ENCODE measurements at regions not wholly inside any gene's neighbourhood (a gene's known extent, or its start where the extent isn't known, plus 50 kb on each side); places are given as distances from the start of the nearest gene placed in this dataset.

- DNase-seq = no peak
Measured at GRCh38 chr1:244197851-244198375, 146.8 kb downstream of the ZBTB18 start.

- DNase-seq = no peak
Measured at GRCh38 chr1:244199902-244200301, 148.8 kb downstream of the ZBTB18 start.

DNA sequence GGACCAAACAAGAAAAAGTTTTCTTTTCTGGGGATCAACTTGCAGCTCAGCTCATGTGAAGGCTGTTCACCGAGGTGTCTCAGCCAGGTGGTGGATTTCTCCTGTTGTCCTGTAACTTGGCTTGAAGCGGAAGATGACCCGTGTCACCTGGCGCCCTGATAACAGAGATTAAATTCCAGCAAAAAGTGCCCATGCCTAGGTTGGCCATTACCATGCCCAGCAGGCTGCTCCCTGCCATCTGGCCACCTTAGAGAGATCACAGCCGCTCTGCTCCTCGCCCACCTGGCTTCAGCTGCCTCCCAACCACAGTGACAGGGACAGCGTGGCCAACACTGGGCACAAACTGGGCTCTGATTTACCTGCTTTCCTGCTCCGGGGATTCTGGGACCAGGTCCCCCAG is 149.5 kb downstream of the ZBTB18 start:
- no peak for DNase-seq

DNA sequence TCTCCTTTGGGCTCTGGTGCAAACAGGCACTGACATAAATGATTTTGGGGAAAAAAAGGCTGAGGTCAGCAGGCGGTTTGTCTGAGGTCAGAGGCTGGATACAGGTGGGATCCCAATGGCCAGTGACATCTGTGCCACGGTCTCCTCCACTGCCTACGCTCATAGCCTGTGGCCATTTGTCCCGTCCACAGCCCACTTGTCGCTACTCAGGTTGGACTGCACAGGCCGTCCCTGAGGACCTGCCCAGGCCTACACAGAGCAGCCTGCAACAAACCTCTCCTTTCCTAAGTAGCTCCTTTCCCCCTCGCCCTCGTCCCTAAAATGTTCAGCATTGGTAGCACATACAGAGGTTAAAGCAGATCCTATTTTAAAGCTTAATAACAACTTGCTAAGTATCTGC is 150.7 kb downstream of the ZBTB18 start:
- DNase-seq = no peak

GRCh38 chr1:244204004-244204403 is 152.9 kb downstream of the ZBTB18 start:
- no peak for DNase-seq

DNA sequence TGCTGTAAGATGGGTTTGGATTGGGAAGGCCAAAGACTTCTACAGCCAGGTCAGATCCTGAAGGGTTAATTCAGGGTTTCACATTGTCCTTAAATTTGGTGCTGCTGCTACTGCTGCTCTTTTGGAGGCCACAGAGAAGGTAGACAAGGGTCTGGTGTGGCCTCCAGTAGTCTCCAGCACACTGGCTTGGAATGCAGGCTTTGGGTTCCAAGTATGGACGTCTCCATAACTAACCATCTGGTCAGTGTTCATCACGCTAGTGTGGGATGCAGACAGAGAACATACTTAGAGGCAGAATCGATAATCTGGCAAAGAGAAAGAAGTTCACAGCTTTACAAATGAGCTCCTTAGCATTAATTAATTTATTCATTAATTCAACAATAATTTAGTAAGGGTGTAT is 154.1 kb downstream of the ZBTB18 start:
- no peak for DNase-seq

DNA sequence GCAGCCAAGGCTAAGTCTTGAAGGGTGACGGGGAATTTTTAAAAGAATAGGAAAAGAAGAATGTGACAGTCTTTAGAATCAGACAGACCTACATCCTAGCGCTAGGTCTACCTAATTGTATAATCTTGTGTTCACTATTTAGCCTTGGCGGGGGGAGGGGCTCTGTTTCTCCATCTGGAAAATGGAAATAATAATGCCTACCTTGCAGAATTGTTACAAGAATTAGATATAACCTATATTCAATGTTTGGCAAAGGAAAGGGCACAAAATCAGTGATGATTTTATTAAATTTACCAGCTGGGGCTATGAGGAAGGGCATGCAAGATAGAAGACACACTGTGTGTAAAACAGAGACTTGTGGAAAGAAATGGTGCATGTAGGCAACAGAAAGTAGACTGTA is 154.8 kb downstream of the ZBTB18 start:
- no peak for DNase-seq

GRCh38 chr1:244207042-244207934 is 156.2 kb downstream of the ZBTB18 start:
- DNase-seq = no peak

DNA sequence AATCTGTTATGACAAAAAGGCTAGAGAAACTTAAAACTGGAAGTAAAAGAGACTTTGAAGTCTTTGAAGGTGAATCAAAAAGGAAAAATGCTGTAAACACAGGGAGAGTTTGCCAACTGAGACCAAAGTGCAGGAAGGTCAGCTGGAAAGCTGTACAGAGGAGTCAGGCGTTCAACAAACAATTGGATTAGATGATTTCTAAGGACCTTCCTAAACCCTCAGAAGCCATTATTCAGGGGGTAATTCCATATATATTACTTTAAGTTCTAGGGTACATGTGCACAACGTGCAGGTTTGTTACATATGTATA is 156.8 kb downstream of the ZBTB18 start:
- no peak for DNase-seq

- DNase-seq = no peak
Measured at GRCh38 chr1:244209955-244210354, 158.9 kb downstream of the ZBTB18 start.

- DNase-seq = no peak
Measured at GRCh38 chr1:244210884-244211558, 159.9 kb downstream of the ZBTB18 start.

DNA sequence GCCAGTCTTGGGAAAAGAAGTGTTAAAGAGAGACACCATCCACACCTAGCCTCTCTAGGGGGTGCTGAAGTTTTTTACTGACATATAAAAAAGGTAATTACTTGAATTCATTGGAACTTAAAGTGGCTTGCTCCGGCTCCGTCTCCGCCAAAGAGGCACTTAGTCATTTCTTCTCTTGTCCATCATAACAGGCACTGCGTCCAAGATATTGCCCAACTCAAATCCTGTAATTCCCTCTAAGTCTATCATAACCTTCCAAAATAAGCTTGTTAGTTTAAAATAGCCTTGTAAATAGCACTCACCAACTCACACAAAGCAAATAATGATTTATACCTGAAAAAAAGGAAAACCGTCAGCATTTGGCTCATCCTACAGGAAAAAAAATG is 160.5 kb downstream of the ZBTB18 start:
- no peak for DNase-seq

DNA sequence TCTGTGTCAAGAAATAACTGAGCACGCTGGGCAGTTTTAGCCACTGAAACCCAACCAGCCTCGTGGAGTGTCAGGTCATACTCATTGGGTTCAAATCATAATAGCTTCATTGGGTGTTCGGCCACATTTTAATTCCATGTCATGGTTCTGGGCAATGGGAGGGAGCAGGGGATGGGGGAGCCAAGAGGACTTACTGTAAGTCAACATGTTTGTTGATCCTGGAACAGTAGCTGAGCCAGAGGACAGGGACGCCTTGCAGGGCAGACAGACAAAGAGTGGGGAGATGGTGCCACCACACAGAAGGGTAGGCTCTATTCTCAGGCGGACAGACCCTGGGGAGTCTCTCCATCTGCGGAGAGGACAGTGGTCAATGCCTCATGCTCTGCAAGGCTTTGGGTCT is 161.1 kb downstream of the ZBTB18 start:
- DNase-seq = no peak

GRCh38 chr1:244212797-244213475 is 161.9 kb downstream of the ZBTB18 start:
- no peak for DNase-seq

DNA sequence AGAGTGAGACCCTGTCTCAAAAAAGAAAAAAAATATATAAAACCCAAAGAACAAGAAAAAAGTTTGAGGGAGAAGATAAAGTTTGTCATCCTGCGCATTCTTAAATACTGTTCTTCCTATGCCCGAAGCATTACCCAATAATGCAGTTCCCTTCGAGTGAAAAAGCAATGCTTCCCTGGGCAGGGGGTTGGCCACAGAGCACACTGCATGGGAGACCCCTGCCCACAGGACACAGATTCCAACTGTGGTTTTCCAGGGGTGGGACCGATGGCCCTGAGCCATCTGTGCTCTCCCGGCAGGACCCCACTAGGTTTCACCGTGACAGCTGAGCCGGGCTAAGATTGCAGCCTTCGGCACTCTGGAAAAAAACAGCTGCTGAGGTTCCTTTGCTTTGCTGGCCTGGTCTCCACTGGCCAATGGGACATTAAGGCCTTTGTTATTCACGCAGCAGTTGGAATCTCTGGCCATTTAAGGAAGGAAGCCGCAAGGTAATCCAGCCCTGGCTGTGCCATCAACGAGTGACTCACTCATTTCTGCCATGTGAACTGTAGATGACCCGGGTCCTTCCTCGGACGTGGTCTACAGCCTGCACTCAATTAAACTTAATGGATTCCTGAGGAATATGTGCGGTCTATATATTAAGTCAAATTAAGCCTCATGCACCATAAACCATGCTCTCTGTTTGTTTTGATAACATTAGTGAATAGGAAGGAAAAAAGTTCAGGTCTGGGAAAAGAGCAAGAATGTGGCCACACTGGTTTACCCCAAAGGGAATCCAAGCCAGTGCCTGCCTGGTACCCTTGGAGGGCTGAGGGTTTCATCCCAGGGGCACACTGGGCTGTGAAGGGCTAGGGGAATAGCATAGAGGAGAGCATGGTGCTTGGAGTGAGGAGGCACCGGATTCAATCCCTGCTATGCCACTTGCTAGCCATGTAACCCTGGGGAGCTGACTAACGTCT is 163.2 kb downstream of the ZBTB18 start:
- no peak for DNase-seq

DNA sequence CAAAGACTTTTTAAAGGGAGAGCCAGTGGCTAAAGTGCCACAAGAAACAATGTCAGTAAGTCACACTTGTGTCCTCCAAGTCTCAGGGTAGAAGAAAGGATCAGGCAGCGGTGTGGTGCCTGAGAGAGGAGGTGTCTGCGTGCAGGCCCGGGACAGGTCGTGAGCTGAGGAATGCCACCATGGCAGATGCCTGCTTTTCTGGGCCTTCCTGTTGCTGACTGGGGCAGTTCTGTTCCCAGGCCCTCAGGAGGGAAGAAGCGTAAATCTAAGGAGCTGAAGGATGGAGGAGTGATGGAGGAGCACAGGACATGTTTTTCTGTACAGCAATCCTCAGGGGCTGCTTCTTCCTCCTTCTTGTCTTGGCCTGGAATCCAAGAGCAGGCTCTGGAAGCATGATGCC is 165.8 kb downstream of the ZBTB18 start:
- no peak for DNase-seq

- no peak for DNase-seq
Measured at GRCh38 chr1:244217711-244218110, 166.6 kb downstream of the ZBTB18 start.

GRCh38 chr1:244218220-244218619 is 167.1 kb downstream of the ZBTB18 start:
- no peak for DNase-seq

GRCh38 chr1:244219149-244219548 is 168.1 kb downstream of the ZBTB18 start:
- no peak for DNase-seq

- DNase-seq = no peak
Measured at GRCh38 chr1:244219802-244220201, 168.7 kb downstream of the ZBTB18 start.

DNA sequence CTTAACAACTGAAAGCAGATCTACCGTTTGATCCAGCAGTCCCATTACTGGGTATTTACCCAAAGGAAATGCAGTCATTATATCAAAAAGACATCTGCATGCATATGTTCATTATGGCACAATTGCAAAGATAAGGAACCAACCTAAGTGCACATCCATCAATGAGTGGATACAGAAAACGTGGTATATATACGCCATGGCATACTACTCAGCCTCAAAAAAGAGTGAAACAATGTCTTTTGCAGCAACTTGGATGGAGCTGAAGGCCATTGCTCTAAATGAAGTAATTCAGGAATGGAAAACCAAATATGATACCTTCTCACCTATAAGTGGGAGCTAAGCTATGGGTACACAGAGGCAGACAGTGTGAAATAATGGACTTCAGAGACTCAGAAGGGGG is 169.3 kb downstream of the ZBTB18 start:
- DNase-seq = no peak

DNA sequence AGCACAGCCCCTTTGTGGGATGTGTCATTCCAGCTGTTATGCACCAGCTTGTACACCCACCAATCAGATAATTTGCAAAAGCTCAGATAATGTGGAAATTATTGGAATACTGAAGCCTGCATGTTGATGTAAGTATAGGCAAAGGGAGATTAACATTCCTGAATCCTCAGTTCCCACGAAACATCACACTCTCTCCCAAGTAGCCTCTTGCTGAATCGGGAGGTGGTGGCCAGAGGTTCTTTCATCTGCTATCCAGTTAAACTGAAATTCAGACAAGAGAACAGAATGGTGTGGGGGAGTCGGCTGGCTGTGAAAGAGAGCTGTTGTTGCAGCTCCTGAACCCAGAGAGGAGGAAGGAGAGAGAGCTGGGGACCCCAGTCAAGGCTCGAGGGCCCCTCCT is 170.9 kb downstream of the ZBTB18 start:
- DNase-seq = no peak
